SU-DHL-6 (cell line): ENCODE measurements at regions not wholly inside any gene's neighbourhood (a gene's known extent, or its start where the extent isn't known, plus 50 kb on each side); places are given as distances from the start of the nearest gene placed in this dataset.

Source experiments
- CTCF ChIP-seq: fragments of 200-600 bp; sonication (generic); IDR thresholded peaks from one replicate; pipeline ENCODE4 v1.5.1; 2017; ENCODE audit warnings: antibody characterized with exemption, mild to moderate bottlenecking, low read length, moderate library complexity; ENCODE audit not compliant: insufficient read depth, poor library complexity, severe bottlenecking
- EZH2phosphoT487 ChIP-seq: fragments of 200-600 bp; sonication (generic), shearing (Covaris generic); conservative IDR thresholded peaks from 2 replicates; pipeline ENCODE4 v1.6.1; 2018; ENCODE audit warnings: mild to moderate bottlenecking, antibody characterized with exemption, low read length, moderate library complexity, mixed read lengths

- TF ChIP-seq CTCF = no peak
- no peak for TF ChIP-seq EZH2phosphoT487
Observed at GRCh38 chr13:84455143-84455905, 573.0 kb upstream of the SLITRK1 start.
